ENCODE measurements at regions not wholly inside any gene's neighbourhood (a gene's known extent, or its start where the extent isn't known, plus 50 kb on each side); places are given as distances from the start of the nearest gene placed in this dataset.

GRCh38 chr5:158629591-158630312, 470.0 kb downstream of the EBF1 start:
- no peak overlapping the region for H3K4me3 ChIP-seq
- no peaks in the 10 kb centered on the region for H3K9me3 ChIP-seq
- no peak for DNase-seq
- no peaks in the 10 kb centered on the region for H3K27me3 ChIP-seq
- TF ChIP-seq POLR2A (IDR thresholded peaks at IDR 0.05) (no peak), CTCF (IDR thresholded peaks at IDR 0.05) (no peak)
- intact Hi-C loops (cut with DNase I) = no loop called here
- no peaks in the 10 kb centered on the region for H3K36me3 ChIP-seq (replicated peaks in 1 of 2; ENCODE audit: insufficient read depth in 1 of 2, low read depth in 2 of 2)
- no peak for ATAC-seq
- no peak overlapping the region for H3K27ac ChIP-seq
- H3K4me1 ChIP-seq = no peaks in the 10 kb centered on the region
- whole genome bisulfite sequencing, 2 donors = 74% methylated on average over 6 of the region's 6 CpGs

- no peak for TF ChIP-seq CTCF (IDR thresholded peaks at IDR 0.05)
- no peak for TF ChIP-seq POLR2A (IDR thresholded peaks at IDR 0.05)
- Histone ChIP-seq H3K4me3 (no peak overlapping the region), H3K27me3 (no peaks in the 10 kb centered on the region), H3K36me3 (replicated peaks in 1 of 2; ENCODE audit: insufficient read depth in 1 of 2, low read depth in 2 of 2) (no peaks in the 10 kb centered on the region), H3K9me3 (no peaks in the 10 kb centered on the region), H3K27ac (no peak overlapping the region), H3K4me1 (no peaks in the 10 kb centered on the region)
- DNase-seq (no peak), ATAC-seq (no peak)
- intact Hi-C loops (cut with DNase I) = no loop called here
- WGBS, 2 donors = 88 to 95% methylated on average over 1 of the region's 1 CpG
Observed at GRCh38 chr5:158626718-158627117, 473.0 kb downstream of the EBF1 start.

GRCh38 chr5:158623971-158624370, 475.7 kb downstream of the EBF1 start:
- no peak overlapping the region for H3K4me3 ChIP-seq
- DNase-seq (no peak), ATAC-seq (no peak)
- no peaks in the 10 kb centered on the region for H3K27me3 ChIP-seq
- TF ChIP-seq POLR2A (IDR thresholded peaks at IDR 0.05) (no peak), CTCF (IDR thresholded peaks at IDR 0.05) (no peak)
- H3K36me3 ChIP-seq (replicated peaks in 1 of 2; ENCODE audit: insufficient read depth in 1 of 2, low read depth in 2 of 2) = no peaks in the 10 kb centered on the region
- 90 to 97% methylated on average over 6 of the region's 6 CpGs for WGBS, 2 donors
- no peak overlapping the region for H3K27ac ChIP-seq
- intact Hi-C loops (cut with DNase I) = no loop called here
- H3K9me3 ChIP-seq = no peaks in the 10 kb centered on the region
- peaks cover 4% of the 10 kb centered on the region for H3K4me1 ChIP-seq

GRCh38 chr5:158621391-158621790, 478.3 kb downstream of the EBF1 start:
- WGBS, 2 donors = 68 to 78% methylated on average over 2 of the region's 2 CpGs
- H3K4me3 ChIP-seq = no peak overlapping the region
- H3K27ac ChIP-seq = no peak overlapping the region
- no peaks in the 10 kb centered on the region for H3K27me3 ChIP-seq
- ATAC-seq (no peak), DNase-seq (no peak)
- TF ChIP-seq POLR2A (IDR thresholded peaks at IDR 0.05) (no peak), CTCF (IDR thresholded peaks at IDR 0.05) (no peak)
- peaks cover 7% of the 10 kb centered on the region for H3K4me1 ChIP-seq
- intact Hi-C loops (cut with DNase I) = no loop called here
- no peaks in the 10 kb centered on the region for H3K9me3 ChIP-seq
- H3K36me3 ChIP-seq (replicated peaks in 1 of 2; ENCODE audit: insufficient read depth in 1 of 2, low read depth in 2 of 2) = no peaks in the 10 kb centered on the region
